ENCODE measurements at regions not wholly inside any gene's neighbourhood (a gene's known extent, or its start where the extent isn't known, plus 50 kb on each side); places are given as distances from the start of the nearest gene placed in this dataset.

DNA sequence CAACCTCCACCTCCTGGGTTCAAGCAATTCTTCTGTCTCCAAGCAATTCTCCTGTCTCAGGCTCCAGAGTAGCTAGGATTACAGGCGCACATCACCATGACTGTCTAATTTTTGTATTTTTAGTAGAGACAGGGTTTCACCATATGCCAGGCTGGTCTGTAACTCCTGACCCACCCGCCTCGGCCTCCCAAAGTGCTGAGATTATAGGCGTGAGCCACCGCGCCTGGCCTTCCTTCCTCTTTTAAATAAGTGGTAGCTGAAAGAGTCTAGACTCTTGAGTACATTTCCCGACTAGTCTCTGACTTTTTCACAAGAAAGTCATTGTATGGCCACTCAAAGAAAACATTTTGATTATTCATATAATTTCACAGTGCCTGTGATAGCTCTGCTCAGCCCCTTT, 636.2 kb upstream of the ANKRD30A start:
- TF ChIP-seq, protein P1, sequence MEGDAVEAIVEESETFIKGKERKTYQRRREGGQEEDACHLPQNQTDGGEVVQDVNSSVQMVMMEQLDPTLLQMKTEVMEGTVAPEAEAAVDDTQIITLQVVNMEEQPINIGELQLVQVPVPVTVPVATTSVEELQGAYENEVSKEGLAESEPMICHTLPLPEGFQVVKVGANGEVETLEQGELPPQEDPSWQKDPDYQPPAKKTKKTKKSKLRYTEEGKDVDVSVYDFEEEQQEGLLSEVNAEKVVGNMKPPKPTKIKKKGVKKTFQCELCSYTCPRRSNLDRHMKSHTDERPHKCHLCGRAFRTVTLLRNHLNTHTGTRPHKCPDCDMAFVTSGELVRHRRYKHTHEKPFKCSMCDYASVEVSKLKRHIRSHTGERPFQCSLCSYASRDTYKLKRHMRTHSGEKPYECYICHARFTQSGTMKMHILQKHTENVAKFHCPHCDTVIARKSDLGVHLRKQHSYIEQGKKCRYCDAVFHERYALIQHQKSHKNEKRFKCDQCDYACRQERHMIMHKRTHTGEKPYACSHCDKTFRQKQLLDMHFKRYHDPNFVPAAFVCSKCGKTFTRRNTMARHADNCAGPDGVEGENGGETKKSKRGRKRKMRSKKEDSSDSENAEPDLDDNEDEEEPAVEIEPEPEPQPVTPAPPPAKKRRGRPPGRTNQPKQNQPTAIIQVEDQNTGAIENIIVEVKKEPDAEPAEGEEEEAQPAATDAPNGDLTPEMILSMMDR (IDR thresholded peaks at IDR 0.05; ENCODE audit: low read depth, low read length), result no peak
- TF ChIP-seq POLR2A (IDR thresholded peaks at IDR 0.05; ENCODE audit: extremely low read depth, insufficient read length) (no peak), MYC (IDR thresholded peaks at IDR 0.05; ENCODE audit: low read depth, low read length) (no peak)
